GM21528 (cell line): ENCODE measurements at regions not wholly inside any gene's neighbourhood (a gene's known extent, or its start where the extent isn't known, plus 50 kb on each side); places are given as distances from the start of the nearest gene placed in this dataset.
"Not testable (repeated sequence)": the region's sequence is repeated elsewhere in the genome, so short reads cannot be mapped to it uniquely, and the experiment has no call there.

Experiments used
- ATAC-seq: cut with Tn5 transposase; IDR thresholded peaks from one replicate; pipeline ENCODE4 v1.9.1; 2021; ENCODE audit warnings: mild to moderate bottlenecking, moderate library complexity; ENCODE audit not compliant: unreplicated experiment, low FRiP score

- ATAC-seq: no peak
These were observed 378.0 kb downstream of the TMEM121 start for GRCh38 chr14:105904379-105904778.

- no peak for ATAC-seq
These were observed 379.1 kb downstream of the TMEM121 start for GRCh38 chr14:105905456-105905855.

- ATAC-seq: no peak
These were observed 380.9 kb downstream of the TMEM121 start for GRCh38 chr14:105907276-105907675.

GRCh38 chr14:105908006-105908405 lies 381.6 kb downstream of the TMEM121 start:
- ATAC-seq: no peak

- ATAC-seq: no peak
These were observed 382.1 kb downstream of the TMEM121 start for GRCh38 chr14:105908481-105908911.

- ATAC-seq: no peak
These were observed 382.9 kb downstream of the TMEM121 start for GRCh38 chr14:105909046-105909827.

- not testable (repeated sequence) for ATAC-seq
These were observed 383.4 kb downstream of the TMEM121 start for GRCh38 chr14:105909828-105910120.

GRCh38 chr14:105910426-105910825 lies 384.0 kb downstream of the TMEM121 start:
- ATAC-seq: no peak

- ATAC-seq: no peak
These were observed 384.8 kb downstream of the TMEM121 start for GRCh38 chr14:105911006-105911847.

GRCh38 chr14:105911848-105912292 lies 385.5 kb downstream of the TMEM121 start:
- not testable (repeated sequence) for ATAC-seq

GRCh38 chr14:105912641-105913180 lies 386.3 kb downstream of the TMEM121 start:
- no peak for ATAC-seq

- ATAC-seq: no peak
These were observed 386.8 kb downstream of the TMEM121 start for GRCh38 chr14:105913221-105913620.

GRCh38 chr14:105913861-105914260 lies 387.5 kb downstream of the TMEM121 start:
- no peak for ATAC-seq

GRCh38 chr14:105914281-105914680 lies 387.9 kb downstream of the TMEM121 start:
- not testable (repeated sequence) for ATAC-seq

GRCh38 chr14:105914738-105915385 lies 388.5 kb downstream of the TMEM121 start:
- ATAC-seq: no peak

- not testable (repeated sequence) for ATAC-seq
These were observed 389.2 kb downstream of the TMEM121 start for GRCh38 chr14:105915546-105915945.

GRCh38 chr14:105917136-105917932 lies 391.0 kb downstream of the TMEM121 start:
- not testable (repeated sequence) for ATAC-seq

- no peak for ATAC-seq
These were observed 391.6 kb downstream of the TMEM121 start for GRCh38 chr14:105917933-105918436.

- no peak for ATAC-seq
These were observed 392.3 kb downstream of the TMEM121 start for GRCh38 chr14:105918496-105919262.
